Progenitor cell of endocrine pancreas (in vitro differentiated cells): ENCODE measurements at regions not wholly inside any gene's neighbourhood (a gene's known extent, or its start where the extent isn't known, plus 50 kb on each side); places are given as distances from the start of the nearest gene placed in this dataset.

Source experiments
- DNase-seq: peaks from one replicate; pipeline ENCODE4 v3.0.0; 2021; ENCODE audit warnings: low spot score; ENCODE audit not compliant: unreplicated experiment
- H3K27ac Mint-ChIP-seq: 2 replicates; pipeline ENCODE4 v1.8.0; 2021; ENCODE audit warnings: mild to moderate bottlenecking, moderate library complexity, mixed read lengths
- H3K27me3 Mint-ChIP-seq: 2 replicates; pipeline ENCODE4 v1.8.0; 2021; ENCODE audit warnings: mixed read lengths
- H3K36me3 Mint-ChIP-seq: 2 replicates; pipeline ENCODE4 v1.8.0; 2022; ENCODE audit warnings: mixed read lengths; ENCODE audit not compliant: insufficient read depth
- H3K4me1 Mint-ChIP-seq: 2 replicates; pipeline ENCODE4 v1.8.0; 2021; ENCODE audit warnings: low read depth, mixed read lengths
- H3K4me3 Mint-ChIP-seq: 2 replicates; pipeline ENCODE4 v1.8.0; 2021; ENCODE audit warnings: low read depth, mild to moderate bottlenecking, moderate library complexity, mixed read lengths
- H3K9me3 Mint-ChIP-seq: 2 replicates; pipeline ENCODE4 v1.8.0; 2021; ENCODE audit warnings: low read depth, mixed read lengths
- TF ChIP-seq, protein P1 (sequence below): fragments of 200-600 bp; sonication (generic); IDR thresholded peaks from one replicate; pipeline ENCODE4 v1.5.0; 2021; ENCODE audit warnings: antibody characterized with exemption, mild to moderate bottlenecking; ENCODE audit not compliant: unreplicated experiment

DNA sequence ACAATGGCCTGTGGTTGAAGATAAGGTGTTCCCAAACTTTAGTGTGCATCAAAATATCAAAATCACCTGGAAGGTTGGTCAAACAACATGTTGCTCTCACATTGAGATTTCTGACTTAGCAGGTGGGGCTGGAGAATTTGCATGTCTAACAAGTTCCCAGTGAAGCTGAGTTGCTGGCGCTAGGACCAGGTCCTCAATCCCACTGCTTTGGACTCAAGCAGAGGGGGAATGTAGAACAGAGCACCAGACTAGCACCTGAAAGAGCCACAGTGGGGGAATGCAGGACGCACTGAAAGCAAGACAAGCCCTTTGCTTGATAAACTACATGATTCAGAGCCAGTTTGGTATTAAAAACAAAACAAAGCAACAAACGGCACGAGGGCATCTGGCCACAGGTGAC lies 458.1 kb downstream of the MTRR start:
- TF ChIP-seq, protein P1, sequence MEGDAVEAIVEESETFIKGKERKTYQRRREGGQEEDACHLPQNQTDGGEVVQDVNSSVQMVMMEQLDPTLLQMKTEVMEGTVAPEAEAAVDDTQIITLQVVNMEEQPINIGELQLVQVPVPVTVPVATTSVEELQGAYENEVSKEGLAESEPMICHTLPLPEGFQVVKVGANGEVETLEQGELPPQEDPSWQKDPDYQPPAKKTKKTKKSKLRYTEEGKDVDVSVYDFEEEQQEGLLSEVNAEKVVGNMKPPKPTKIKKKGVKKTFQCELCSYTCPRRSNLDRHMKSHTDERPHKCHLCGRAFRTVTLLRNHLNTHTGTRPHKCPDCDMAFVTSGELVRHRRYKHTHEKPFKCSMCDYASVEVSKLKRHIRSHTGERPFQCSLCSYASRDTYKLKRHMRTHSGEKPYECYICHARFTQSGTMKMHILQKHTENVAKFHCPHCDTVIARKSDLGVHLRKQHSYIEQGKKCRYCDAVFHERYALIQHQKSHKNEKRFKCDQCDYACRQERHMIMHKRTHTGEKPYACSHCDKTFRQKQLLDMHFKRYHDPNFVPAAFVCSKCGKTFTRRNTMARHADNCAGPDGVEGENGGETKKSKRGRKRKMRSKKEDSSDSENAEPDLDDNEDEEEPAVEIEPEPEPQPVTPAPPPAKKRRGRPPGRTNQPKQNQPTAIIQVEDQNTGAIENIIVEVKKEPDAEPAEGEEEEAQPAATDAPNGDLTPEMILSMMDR = no peak
- no peaks in the 10 kb centered on the region for H3K9me3 Mint-ChIP-seq
- H3K4me1 Mint-ChIP-seq = no peaks in the 10 kb centered on the region
- no peaks in the 10 kb centered on the region for H3K36me3 Mint-ChIP-seq
- no peak for DNase-seq
- peaks cover 7% of the 10 kb centered on the region for H3K27me3 Mint-ChIP-seq
- H3K27ac Mint-ChIP-seq = no peak overlapping the region
- H3K4me3 Mint-ChIP-seq = no peak overlapping the region

DNA sequence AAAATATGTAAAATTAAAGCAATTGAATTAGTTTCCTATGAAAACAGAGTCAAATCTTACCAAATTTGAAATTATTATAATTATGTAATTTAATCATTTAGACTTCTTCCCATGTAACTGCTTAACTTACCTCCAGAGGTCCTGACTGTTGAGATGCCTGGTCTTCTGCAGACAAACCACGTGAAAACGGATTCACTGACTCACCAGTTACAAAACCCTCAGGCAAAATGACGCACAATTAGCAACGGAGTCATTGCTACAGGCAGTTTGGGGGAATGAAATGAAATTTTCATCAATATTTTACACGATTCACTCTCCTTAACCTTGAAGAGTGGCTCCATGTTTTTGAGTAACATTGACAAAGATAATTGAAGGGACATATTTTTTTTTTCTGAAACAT lies 460.8 kb downstream of the MTRR start:
- Mint-ChIP-seq H3K4me3 (no peak overlapping the region), H3K9me3 (no peaks in the 10 kb centered on the region), H3K36me3 (no peaks in the 10 kb centered on the region), H3K27ac (no peak overlapping the region), H3K27me3 (peaks cover 10% of the 10 kb centered on the region), H3K4me1 (no peaks in the 10 kb centered on the region)
- DNase-seq = no peak
- TF ChIP-seq, protein P1 = no peak

DNA sequence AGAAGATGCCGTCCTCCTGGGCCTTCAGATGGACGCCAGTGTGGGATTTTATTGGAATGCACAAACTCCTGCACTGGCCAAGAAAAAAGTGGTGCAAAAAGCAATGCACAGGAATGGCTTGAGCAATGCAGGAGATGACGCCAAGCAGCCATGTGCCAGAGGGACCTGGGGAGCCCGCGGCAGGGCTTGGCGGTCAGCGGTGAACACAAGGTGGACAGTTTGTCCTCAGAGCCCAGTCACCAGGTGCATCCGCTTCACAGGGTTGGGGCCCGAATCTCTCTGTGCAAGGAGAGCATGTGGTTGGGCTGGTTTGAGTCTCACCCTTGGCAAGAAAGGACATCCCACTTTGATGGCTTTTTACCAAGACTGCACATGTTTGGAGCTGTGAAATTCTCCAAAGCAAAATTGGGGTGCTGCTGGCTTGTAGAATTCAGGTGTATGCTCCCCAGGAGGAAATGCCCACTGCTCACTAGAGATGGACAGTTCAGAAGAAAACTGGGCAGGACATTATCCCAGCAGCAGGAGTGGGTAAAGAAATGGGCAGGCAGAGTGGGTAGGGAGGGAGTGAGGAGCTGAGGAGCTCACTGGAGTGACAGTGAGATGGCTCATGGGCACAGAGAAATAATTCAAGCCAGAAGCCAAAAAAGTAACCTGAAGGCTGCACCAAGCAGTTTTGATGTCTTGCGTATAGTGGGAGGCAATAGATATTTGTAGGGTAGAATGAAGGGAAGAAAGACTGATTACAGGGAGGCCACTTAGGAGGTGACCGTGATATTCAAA lies 463.9 kb downstream of the MTRR start:
- DNase-seq = no peak
- peaks cover 6% of the 10 kb centered on the region for H3K27me3 Mint-ChIP-seq
- no peak overlapping the region for H3K4me3 Mint-ChIP-seq
- H3K27ac Mint-ChIP-seq = no peak overlapping the region
- no peaks in the 10 kb centered on the region for H3K36me3 Mint-ChIP-seq
- H3K4me1 Mint-ChIP-seq = no peaks in the 10 kb centered on the region
- H3K9me3 Mint-ChIP-seq = no peaks in the 10 kb centered on the region
- TF ChIP-seq, protein P1 = no peak

DNA sequence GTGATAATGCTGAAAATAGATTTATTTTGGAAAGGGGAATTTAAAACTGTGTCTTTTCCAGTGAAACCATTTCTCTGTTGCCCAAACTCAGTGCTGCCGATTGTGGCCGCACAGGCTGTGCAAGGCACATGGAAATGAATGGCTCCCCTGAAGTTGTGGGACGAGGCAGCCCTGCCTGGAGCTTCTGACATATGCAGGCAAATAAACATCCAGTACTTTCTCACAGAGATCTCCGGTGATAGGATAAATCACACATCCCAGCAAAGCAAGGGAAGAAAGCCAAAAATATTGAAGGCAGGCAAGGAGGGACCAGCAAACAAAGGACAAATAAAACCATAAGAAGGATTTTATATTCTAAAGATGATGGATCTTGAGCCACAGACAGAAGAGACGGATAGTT lies 464.5 kb downstream of the MTRR start:
- H3K4me1 Mint-ChIP-seq = no peaks in the 10 kb centered on the region
- H3K36me3 Mint-ChIP-seq = no peaks in the 10 kb centered on the region
- TF ChIP-seq, protein P1 = no peak
- no peak overlapping the region for H3K4me3 Mint-ChIP-seq
- no peaks in the 10 kb centered on the region for H3K9me3 Mint-ChIP-seq
- no peak overlapping the region for H3K27ac Mint-ChIP-seq
- no peak for DNase-seq
- peaks cover 7% of the 10 kb centered on the region for H3K27me3 Mint-ChIP-seq

DNA sequence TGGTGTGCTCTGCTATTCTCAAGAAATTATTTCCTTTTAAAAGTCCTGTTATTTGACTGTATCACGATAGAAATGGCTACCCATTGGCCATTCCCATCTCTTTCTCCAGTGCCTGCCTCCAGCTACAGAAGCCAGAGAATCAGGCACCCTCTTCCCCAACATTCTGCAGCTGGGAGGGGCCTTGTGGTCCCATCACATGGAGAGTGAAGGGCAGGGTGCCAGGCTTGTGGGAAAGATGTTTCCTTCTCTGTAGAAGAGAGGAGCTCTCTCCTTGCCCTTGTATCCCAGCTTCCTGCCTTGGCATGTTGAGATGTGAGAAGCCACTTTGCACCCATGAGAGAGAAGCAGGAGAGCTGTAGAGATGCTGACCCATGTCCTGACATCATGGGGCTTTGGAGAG lies 465.0 kb downstream of the MTRR start:
- H3K36me3 Mint-ChIP-seq = no peaks in the 10 kb centered on the region
- H3K4me3 Mint-ChIP-seq = no peak overlapping the region
- DNase-seq = no peak
- H3K27ac Mint-ChIP-seq = no peak overlapping the region
- TF ChIP-seq, protein P1 = no peak
- H3K9me3 Mint-ChIP-seq = no peaks in the 10 kb centered on the region
- H3K4me1 Mint-ChIP-seq = no peaks in the 10 kb centered on the region
- H3K27me3 Mint-ChIP-seq = peaks cover 7% of the 10 kb centered on the region
